ENCODE measurements at regions not wholly inside any gene's neighbourhood (a gene's known extent, or its start where the extent isn't known, plus 50 kb on each side); places are given as distances from the start of the nearest gene placed in this dataset.

DNA sequence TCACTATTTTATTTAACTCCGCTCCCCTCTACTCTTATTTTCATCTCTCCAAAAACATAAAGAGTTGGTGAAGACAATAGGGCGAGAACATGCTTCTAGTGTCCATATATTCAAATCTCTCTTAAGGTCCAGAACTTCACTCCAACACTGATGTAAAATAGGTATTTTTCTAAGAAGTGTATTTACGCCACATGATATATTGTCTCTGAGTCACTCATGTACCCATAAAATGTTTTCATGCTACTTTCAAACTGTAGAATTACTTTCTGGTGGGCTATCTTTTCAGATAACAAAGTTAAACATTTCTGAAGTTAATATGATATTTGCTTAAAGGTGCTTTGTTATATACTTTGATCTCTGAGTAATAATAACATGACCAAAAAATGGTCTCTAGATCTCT is 124.1 kb upstream of the IFNGR1 start:
- POLR2A ChIA-PET = no interaction called here
- intact Hi-C loops (cut with micrococcal nuclease) = no loop called here
- H3K4me1 Mint-ChIP-seq (ENCODE audit: insufficient read depth, unreplicated experiment) = no peaks in the 10 kb centered on the region
- no peak overlapping the region for H3K4me3 Mint-ChIP-seq (ENCODE audit: unreplicated experiment)
- no peaks in the 10 kb centered on the region for H3K36me3 Mint-ChIP-seq (ENCODE audit: insufficient read depth, unreplicated experiment)
- DNase-seq (ENCODE audit: unreplicated experiment) = no peak
- H3K27me3 Mint-ChIP-seq (ENCODE audit: insufficient read depth, unreplicated experiment) = no peaks in the 10 kb centered on the region
- no TSS peak for BruUV-seq (replicated peaks)
- CTCF ChIA-PET = interaction anchor here (0.7 to 1.0 kb wide), 2 partner anchors 10 to 556 kb away, joined by 3 read pairs; no protein-coding TSS in a partner anchor
- TF ChIP-seq, protein P1, sequence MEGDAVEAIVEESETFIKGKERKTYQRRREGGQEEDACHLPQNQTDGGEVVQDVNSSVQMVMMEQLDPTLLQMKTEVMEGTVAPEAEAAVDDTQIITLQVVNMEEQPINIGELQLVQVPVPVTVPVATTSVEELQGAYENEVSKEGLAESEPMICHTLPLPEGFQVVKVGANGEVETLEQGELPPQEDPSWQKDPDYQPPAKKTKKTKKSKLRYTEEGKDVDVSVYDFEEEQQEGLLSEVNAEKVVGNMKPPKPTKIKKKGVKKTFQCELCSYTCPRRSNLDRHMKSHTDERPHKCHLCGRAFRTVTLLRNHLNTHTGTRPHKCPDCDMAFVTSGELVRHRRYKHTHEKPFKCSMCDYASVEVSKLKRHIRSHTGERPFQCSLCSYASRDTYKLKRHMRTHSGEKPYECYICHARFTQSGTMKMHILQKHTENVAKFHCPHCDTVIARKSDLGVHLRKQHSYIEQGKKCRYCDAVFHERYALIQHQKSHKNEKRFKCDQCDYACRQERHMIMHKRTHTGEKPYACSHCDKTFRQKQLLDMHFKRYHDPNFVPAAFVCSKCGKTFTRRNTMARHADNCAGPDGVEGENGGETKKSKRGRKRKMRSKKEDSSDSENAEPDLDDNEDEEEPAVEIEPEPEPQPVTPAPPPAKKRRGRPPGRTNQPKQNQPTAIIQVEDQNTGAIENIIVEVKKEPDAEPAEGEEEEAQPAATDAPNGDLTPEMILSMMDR (IDR thresholded peaks at IDR 0.05; ENCODE audit: unreplicated experiment) = no peak
- H3K9me3 Mint-ChIP-seq (ENCODE audit: unreplicated experiment) = no peaks in the 10 kb centered on the region
- H3K27ac Mint-ChIP-seq (ENCODE audit: low read depth, unreplicated experiment) = no peak overlapping the region

DNA sequence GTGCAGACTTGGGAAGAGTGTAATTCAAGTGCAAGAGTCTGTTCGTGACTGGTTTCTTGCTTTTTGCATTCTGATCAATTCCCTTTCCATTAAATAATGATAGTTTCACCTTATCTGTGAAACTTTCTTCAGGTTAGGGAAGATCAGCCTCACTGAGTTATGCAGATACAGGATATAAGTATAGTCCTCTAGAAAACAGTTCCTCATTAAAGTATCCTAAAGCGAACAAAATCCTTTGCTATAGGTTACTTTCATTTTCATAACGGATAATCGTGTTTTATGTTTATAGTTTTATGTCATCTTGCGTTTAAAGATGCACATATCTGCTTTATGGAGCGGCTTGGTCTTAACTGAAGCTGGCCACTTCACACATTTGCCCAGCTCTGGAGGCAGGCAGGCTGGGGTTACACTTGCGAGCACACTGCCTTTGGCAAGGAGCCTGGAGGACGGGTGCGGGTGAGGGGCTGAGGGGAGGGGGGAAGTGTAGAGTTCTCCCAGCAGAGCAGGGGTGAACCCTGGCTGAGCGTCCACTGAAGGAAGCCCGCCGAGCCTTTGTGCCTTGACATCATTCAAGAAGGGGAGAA is 123.5 kb upstream of the IFNGR1 start:
- no peak overlapping the region for H3K4me3 Mint-ChIP-seq (ENCODE audit: unreplicated experiment)
- no peak overlapping the region for H3K27ac Mint-ChIP-seq (ENCODE audit: low read depth, unreplicated experiment)
- CTCF ChIA-PET = interaction anchor here (0.7 to 1.3 kb wide), 3 partner anchors 11 to 556 kb away, joined by 3 read pairs; no protein-coding TSS in a partner anchor
- intact Hi-C loops (cut with micrococcal nuclease) = no loop called here
- no TSS peak for BruUV-seq (replicated peaks)
- no peaks in the 10 kb centered on the region for H3K27me3 Mint-ChIP-seq (ENCODE audit: insufficient read depth, unreplicated experiment)
- no peaks in the 10 kb centered on the region for H3K9me3 Mint-ChIP-seq (ENCODE audit: unreplicated experiment)
- POLR2A ChIA-PET = no interaction called here
- no peaks in the 10 kb centered on the region for H3K4me1 Mint-ChIP-seq (ENCODE audit: insufficient read depth, unreplicated experiment)
- no peak for DNase-seq (ENCODE audit: unreplicated experiment)
- no peaks in the 10 kb centered on the region for H3K36me3 Mint-ChIP-seq (ENCODE audit: insufficient read depth, unreplicated experiment)
- TF ChIP-seq, protein P1 (IDR thresholded peaks at IDR 0.05; ENCODE audit: unreplicated experiment) = no peak

DNA sequence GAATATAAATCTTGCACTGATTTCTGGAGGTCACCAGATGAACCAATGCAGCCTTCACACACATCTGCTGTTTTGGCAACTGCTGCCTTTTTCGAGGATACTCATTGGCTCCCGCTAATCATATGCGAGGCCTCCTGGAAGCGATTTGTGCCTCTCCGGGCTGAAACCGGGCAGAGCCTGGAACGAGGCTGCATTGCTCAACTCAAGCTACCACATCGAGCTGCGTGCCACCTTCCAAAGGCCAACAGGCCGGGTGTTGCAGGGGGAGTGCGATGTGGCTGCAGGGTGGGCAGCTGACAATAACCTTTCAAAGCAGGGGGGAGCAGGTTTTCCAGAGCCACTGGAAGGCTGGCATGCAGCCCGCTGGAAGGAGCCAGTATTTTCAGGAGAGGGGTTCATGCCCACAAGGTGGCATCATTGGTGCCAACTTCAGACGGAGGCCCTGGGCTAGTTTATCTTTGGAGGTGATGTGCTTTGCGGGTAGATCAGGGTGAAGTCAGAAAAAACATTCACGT is 122.6 kb upstream of the IFNGR1 start:
- ChIA-PET POLR2A (interaction anchor here (1.1 kb wide), 1 partner anchor 274 kb away, joined by 3 read pairs; no protein-coding TSS in a partner anchor), CTCF (interaction anchor here (0.6 to 1.3 kb wide), 3 partner anchors 137 to 638 kb away, joined by 3 read pairs; no protein-coding TSS in a partner anchor)
- Mint-ChIP-seq H3K4me3 (ENCODE audit: unreplicated experiment) (no peak overlapping the region), H3K27me3 (ENCODE audit: insufficient read depth, unreplicated experiment) (no peaks in the 10 kb centered on the region), H3K36me3 (ENCODE audit: insufficient read depth, unreplicated experiment) (no peaks in the 10 kb centered on the region), H3K4me1 (ENCODE audit: insufficient read depth, unreplicated experiment) (no peaks in the 10 kb centered on the region), H3K27ac (ENCODE audit: low read depth, unreplicated experiment) (no peak overlapping the region), H3K9me3 (ENCODE audit: unreplicated experiment) (no peaks in the 10 kb centered on the region)
- peak; percentile 53 for DNase-seq (ENCODE audit: unreplicated experiment)
- BruUV-seq (replicated peaks) = no TSS peak
- TF ChIP-seq, protein P1 (IDR thresholded peaks at IDR 0.05; ENCODE audit: unreplicated experiment) = no peak
- intact Hi-C loops (cut with micrococcal nuclease) = no loop called here

DNA sequence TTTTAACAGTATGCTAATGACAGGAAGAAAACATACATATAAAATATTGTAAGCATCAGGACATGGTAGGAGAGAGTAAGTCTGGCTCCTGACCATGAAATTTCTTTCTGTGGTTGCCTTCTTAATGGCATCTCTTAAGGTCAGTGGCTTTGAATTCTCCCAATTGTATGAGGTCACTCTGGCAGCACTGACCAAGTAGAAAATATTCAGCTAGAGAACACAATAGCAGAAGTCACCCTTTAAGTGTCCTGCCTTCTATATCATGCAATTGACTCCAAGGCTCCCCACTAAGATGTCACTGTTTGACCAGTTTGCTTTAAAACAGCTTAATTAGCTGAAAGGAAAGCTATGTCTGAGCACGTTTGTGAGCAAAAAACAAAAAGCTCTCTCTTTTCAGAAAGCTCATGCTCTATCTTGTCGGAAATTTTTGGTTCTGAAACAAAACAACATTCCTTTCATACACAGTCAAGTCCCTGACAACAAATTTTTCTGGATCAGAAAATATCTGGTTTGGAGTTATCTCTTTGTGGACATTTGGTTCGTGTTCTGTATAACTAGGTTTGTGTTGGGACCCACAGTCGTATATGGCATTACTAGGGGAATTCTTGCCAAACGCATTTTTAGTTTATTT is 120.9 kb upstream of the IFNGR1 start:
- no peaks in the 10 kb centered on the region for H3K27me3 Mint-ChIP-seq (ENCODE audit: insufficient read depth, unreplicated experiment)
- CTCF ChIA-PET = interaction anchor here (0.7 to 1.0 kb wide), 3 partner anchors 21 to 293 kb away, joined by 3 read pairs; no protein-coding TSS in a partner anchor

More for the DNA sequence above, 120.9 kb upstream of the IFNGR1 start:
- POLR2A ChIA-PET = no interaction called here
- no TSS peak for BruUV-seq (replicated peaks)
- intact Hi-C loops (cut with micrococcal nuclease) = no loop called here
- TF ChIP-seq, protein P1 (IDR thresholded peaks at IDR 0.05; ENCODE audit: unreplicated experiment) = no peak
- DNase-seq (ENCODE audit: unreplicated experiment) = no peak
- Mint-ChIP-seq H3K4me3 (ENCODE audit: unreplicated experiment) (no peak overlapping the region), H3K36me3 (ENCODE audit: insufficient read depth, unreplicated experiment) (no peaks in the 10 kb centered on the region), H3K9me3 (ENCODE audit: unreplicated experiment) (no peaks in the 10 kb centered on the region), H3K27ac (ENCODE audit: low read depth, unreplicated experiment) (no peak overlapping the region), H3K4me1 (ENCODE audit: insufficient read depth, unreplicated experiment) (no peaks in the 10 kb centered on the region)

Data from MCF 10A (cell line).